ENCODE measurements at regions not wholly inside any gene's neighbourhood (a gene's known extent, or its start where the extent isn't known, plus 50 kb on each side); places are given as distances from the start of the nearest gene placed in this dataset.

- no peak for DNase-seq (ENCODE audit: low read depth)
Observed at GRCh38 chr18:47543080-47543479, 291.6 kb upstream of the SKOR2 start.

- DNase-seq (ENCODE audit: low read depth) = no peak
Observed at GRCh38 chr18:47542551-47542950, 291.1 kb upstream of the SKOR2 start.

GRCh38 chr18:47531717-47532116 is 280.3 kb upstream of the SKOR2 start:
- DNase-seq (ENCODE audit: low read depth) = no peak

DNA sequence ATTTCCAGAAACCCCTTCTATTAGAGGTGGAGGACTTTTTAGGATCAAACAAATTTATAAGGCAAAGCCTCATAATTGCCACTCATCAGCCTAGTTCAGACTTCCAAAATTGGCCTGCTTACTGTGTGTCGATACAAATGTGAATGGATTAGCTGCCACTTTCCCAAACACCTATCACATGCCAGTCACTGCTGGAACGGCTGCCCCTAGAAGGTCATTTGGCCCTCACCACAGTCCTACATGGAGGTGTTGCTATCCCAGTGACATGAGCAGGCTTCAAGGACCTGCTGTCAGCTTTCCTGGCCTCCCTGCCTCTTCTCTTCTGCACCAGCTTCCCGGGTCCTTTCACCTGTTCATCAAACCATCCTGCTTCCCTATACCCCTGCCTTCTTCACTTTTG is 279.2 kb upstream of the SKOR2 start:
- no peak for DNase-seq (ENCODE audit: low read depth)

GRCh38 chr18:47528343-47528742 is 276.9 kb upstream of the SKOR2 start:
- DNase-seq (ENCODE audit: low read depth) = no peak

DNA sequence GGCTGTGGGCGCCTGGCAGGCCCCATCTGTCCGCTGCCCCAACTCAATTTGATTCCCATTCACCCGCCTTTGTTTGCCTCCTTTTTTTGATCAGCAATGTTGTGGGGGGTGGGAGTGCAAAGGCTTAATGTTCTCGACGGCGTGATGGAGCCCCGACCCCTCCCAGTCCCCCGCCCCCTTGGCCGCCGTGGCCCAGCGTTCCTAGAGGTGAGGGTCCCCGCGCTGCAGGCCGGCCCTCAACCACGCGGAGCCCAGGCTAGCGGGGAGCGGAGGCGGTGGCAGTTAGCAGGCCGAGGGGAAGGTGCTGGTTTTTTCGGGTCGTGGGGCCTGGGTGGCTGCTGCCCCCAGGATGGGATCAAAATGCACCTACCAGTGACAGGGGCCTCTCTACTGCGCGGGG is 274.7 kb upstream of the SKOR2 start:
- no peak for DNase-seq (ENCODE audit: low read depth)

- no peak for DNase-seq (ENCODE audit: low read depth)
Observed at GRCh38 chr18:47522359-47522758, 270.9 kb upstream of the SKOR2 start.

- DNase-seq (ENCODE audit: low read depth) = no peak
Observed at GRCh38 chr18:47520263-47520662, 268.8 kb upstream of the SKOR2 start.

DNA sequence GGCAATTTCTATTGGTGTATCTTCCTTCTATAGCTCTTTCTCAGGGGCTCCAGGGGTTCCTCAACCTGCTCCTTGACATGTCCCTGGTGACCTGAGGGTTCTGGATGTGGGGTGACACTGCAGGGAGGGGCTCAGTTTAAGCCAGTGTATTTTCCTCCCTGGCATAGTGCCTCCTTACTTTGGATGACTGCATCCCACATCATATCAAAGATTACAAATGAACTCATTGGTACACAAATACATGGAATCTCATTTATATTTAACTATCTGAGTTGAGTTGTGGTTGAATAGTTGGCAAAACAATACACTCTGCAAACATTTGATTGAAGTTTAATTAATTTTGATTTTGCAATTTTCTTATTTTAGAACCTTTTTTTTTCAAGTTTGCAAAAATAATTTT is 268.2 kb upstream of the SKOR2 start:
- no peak for DNase-seq (ENCODE audit: low read depth)

- no peak for DNase-seq (ENCODE audit: low read depth)
Observed at GRCh38 chr18:47519277-47519676, 267.8 kb upstream of the SKOR2 start.

- no peak for DNase-seq (ENCODE audit: low read depth)
Observed at GRCh38 chr18:47513614-47514013, 262.2 kb upstream of the SKOR2 start.

DNA sequence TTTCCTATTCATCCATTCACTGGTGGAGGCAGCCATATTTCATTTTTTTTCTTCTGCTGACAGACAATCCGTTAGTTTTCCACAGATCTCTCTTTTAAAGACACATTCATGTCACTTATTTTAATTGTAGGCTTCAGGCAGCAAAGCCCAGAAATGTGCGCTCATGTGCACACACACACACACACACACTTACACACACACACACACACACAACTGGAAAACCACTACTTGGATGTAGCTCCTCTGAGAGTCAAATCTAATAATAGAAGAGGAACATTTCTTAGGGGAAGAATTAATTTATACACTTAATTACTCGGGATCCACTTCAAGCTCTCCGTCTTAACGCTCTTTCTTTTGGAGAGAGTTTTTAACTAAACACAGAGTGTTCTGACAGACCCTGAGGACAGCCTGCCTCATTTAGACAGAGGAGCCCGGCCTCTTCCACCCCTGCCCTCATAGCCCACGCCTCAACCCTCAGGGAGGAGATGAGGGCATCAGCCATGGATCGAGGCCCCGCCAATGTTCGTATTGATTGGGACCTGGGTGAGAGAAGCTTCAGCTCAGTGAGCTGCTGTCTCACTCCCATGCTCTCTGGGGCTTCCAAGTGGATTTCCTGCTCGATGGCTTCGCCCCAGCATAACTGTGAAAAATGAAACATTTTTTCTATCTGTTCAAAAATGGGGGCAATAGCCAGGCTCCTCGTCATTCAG is 261.4 kb upstream of the SKOR2 start:
- DNase-seq (ENCODE audit: low read depth) = no peak

DNA sequence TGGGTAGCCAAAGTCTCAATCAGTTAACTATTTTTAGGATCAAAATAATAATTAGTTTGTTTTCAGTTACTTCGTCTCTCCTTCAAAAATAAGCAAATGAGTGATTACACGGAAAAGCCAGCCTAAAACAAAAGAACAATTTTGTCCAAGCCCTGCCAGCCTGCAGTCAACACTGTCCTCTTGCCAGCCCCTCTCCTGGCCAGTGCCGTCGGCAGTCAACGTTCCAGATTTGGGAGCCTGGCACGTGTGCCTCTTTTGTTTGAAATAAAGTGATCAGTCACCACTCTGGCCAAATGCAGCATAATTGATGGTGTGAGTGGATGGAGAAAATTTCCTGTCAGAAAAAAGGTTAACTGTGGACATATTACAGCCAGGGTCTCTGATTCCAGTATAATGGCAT is 260.6 kb upstream of the SKOR2 start:
- no peak for DNase-seq (ENCODE audit: low read depth)

DNA sequence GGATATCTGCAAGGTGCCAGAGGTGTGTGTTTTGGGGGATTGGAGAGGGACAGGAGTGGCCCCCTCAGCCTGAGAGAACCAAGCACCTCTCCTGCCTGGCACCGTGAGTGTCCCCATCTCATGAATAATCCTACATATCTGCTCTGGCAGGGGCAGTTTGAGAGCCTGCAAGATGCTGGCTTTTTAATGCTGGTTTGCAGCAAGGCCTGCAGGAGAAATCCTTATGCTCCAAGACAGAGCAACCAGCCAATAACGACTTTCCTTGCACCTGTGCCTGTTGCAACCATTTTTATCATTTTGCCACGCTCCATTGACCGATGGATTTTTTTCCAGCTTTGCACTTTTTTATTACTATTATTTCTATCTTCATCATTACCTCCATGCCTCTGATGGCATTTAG is 259.4 kb upstream of the SKOR2 start:
- no peak for DNase-seq (ENCODE audit: low read depth)

DNA sequence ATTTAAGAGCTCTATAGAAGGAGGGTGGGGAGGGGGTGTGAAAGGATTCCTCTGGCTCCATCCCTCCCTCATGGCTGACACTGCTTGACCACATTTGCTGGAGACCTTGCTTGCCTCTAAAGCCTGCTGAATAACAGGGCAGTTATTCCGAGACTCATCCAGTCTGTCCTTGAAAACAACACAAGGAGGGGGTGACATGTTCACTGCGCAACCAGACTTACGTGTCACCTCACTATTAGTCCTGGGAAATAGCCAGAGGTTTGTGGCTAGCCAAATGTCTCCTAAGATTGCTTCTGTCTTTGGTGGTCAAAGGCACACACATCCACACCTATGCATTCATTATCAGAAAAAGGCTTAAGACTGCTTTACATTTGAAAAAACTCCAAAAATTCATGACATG is 256.2 kb upstream of the SKOR2 start:
- DNase-seq (ENCODE audit: low read depth) = no peak

- no peak for DNase-seq (ENCODE audit: low read depth)
Observed at GRCh38 chr18:47506897-47507296, 255.4 kb upstream of the SKOR2 start.

DNA sequence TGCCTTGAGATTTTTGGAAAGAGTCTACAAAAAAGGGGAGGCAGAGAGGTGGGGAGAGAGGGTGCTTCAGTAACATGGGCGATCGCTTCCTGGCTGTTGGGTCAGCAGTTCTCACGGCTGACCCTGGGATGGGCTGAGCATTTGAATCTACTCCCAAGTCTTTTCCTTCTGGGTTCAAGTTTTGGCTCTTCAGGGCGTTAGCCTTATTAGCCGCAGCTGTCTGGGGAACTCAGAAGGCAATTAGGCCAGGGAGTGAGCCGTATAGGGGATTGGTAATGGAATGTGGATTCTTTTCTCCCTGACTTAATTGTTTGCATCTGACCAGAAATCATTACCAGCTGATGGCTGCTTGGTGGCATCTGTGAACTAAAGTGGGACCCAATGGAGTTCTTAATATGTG is 250.5 kb upstream of the SKOR2 start:
- DNase-seq (ENCODE audit: low read depth) = no peak

DNA sequence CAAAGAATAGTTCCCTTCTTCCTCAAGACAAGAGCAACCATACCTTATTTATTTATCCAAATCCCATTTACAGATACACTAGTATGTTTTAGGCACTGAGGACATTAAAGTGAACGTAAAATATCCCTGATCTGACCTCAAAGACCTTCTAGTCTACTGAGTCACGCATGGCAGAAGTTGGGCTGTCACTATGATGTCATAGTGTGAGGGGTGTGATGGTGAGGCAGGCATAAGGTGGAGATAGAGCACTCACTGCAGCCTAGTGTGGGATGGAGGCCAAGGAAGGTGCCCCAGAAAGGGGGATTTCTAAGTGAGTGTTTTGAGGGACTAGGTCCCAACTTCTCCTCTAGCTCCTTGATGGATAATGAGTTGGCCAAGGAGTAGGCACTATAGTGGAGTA is 249.5 kb upstream of the SKOR2 start:
- DNase-seq (ENCODE audit: low read depth) = no peak

DNA sequence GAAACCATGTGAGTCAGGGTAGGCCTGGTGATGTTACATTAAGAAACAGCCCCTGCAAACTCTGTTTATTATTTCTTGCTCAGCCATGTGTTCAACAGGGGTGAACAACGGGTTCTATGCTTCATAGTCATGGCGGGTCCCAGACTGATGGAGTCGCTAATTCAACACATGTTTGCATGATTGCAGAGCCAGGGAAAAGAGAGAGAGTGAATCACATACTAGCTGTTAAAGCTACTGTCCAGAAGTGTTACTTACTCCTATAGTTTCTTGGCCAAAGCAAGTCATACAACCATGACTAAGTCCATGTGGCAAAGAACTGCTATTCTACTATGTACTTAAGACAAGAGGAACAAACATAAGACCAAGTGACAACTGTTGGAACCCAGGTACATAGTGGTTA is 241.2 kb upstream of the SKOR2 start:
- DNase-seq (ENCODE audit: low read depth) = no peak

DNA sequence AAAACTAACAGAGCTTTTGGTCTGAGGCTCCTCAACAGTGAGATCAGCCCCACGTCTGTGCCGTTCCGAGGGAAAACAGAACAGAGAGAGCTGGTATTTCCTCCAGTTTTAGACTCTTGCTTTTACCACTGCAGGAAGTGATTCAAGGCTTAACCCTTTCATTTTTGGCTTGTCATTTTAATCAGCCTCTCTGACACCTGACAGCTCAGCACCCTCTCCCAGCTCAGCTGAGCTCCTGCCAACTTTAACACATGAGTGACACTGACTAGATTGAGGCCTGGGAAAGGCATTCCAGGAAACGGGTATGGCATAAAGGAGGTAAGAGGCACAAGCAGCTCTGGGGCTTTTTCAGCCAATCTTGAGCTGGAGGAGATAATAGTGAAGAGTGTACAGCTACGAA is 239.4 kb upstream of the SKOR2 start:
- no peak for DNase-seq (ENCODE audit: low read depth)

DNA sequence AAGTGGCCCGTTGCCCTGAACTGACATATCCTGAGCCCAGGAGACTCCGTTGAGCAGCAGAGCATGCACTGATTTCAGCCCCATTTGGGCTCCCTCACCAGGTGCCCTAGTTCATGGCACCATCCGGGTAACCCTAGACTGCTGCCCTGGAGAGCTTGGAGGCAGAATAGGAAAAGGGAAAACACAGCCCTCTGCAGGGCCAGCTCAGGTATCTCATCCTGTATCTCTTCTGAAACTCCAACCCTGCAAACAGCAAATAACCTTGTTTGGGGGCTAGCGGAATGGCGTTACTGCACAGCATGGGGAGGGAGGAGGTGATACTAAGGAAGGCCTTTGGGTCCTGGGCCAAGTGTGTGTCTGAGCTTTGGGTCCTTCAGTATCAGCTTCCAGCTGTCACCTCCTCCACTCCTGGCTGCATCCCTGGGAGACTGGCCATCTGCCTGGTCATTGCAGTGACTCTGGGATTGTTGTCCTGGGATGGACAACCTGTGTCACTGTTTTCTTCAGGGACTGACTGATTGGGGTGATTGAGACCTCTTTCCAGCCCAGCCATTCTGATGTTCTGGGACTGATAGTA is 233.8 kb upstream of the SKOR2 start:
- DNase-seq (ENCODE audit: low read depth) = no peak

DNA sequence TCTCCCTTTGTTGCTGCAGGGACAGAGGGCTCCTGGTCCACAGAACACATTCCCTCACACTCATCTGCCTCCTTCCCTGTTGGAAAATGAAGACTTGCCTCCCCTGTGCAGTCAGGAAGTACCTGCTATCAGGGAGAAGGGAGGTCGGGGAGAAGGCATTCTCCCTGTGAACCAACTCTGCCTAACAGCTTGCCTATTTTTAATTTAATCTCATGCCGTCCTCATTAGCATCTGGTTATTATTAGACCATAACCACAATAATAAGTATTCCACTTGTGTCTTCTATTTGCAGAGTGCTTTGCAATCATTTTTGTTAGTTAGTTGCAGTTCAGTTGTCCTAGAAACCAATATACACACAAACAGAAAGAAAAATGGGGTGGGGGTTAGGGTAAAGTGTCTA is 232.6 kb upstream of the SKOR2 start:
- DNase-seq (ENCODE audit: low read depth) = no peak

GRCh38 chr18:47480166-47480565 is 228.7 kb upstream of the SKOR2 start:
- DNase-seq (ENCODE audit: low read depth) = no peak

GRCh38 chr18:47471784-47472183 is 220.3 kb upstream of the SKOR2 start:
- DNase-seq (ENCODE audit: low read depth) = no peak
